ENCODE measurements at regions not wholly inside any gene's neighbourhood (a gene's known extent, or its start where the extent isn't known, plus 50 kb on each side); places are given as distances from the start of the nearest gene placed in this dataset.

DNA sequence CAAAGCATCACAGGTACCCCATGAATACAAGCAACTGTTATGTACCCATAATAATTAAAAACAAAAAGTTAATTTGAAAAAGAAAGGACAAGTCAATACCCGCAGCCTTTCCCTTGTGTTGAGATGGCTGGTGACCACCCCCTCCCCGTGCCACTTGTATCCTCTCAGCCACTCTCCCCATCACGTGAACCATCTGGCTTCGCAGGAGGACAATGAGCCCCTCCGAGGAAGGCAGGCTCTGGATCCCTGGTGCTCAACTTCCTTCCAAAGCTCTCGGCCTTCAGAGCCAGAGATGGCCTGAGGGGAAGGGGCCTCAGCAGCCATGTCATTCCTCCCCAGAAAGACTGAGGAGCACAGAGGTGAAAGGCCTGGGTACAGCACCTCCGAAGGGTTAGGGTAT is 120.4 kb upstream of the RAB4A start:
- TF ChIP-seq YY1 (IDR thresholded peaks at IDR 0.05; ENCODE audit: insufficient read depth, insufficient read length) (no peak), ZNF274 (IDR thresholded peaks at IDR 0.05; ENCODE audit: low read depth, low read length) (no peak), SUZ12 (IDR thresholded peaks at IDR 0.05; ENCODE audit: extremely low read depth, insufficient read depth, insufficient read length) (no peak)

All from NT2/D1 (cell line).